Lower leg skin (tissue), 3 donors: ENCODE measurements at regions not wholly inside any gene's neighbourhood (a gene's known extent, or its start where the extent isn't known, plus 50 kb on each side); places are given as distances from the start of the nearest gene placed in this dataset.

Experiments
- CTCF ChIP-seq, 3 donors: fragments of 450-650 bp; IDR thresholded peaks; one replicate each; pipeline ENCODE4 v1.5.1; 2016; ENCODE audit warnings: antibody characterized with exemption in 3 of 3, mild to moderate bottlenecking in 3 of 3, moderate library complexity in 2 of 3
- POLR2A ChIP-seq, 2 donors: fragments of 450-650 bp; IDR thresholded peaks; one replicate each; pipeline ENCODE4 v1.6.1; 2016 to 2017; ENCODE audit warnings: antibody characterized with exemption in 2 of 2, mild to moderate bottlenecking in 1 of 2, moderate library complexity in 1 of 2

DNA sequence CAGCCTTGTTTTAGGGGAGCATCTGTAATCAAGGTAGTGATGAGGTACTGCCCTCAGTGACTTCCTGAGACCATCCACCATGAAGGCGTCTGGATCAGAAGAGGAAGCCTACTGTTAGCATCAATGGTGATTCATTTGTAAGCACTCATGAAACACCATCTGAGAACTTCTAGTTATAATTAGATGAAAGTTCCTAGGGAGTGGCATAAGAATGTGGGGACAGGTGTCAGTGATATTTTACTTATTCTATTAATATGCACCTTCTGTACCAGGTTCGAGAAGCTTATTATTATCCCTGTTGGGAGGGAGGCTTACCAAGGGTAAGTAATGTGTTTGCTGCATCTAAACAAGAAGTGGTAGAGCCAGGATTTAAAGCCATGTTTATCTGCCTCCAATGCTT is 295.8 kb upstream of the TBL1XR1 start:
- no peak for TF ChIP-seq POLR2A (IDR thresholded peaks at IDR 0.05)
- no peak for TF ChIP-seq CTCF (IDR thresholded peaks at IDR 0.05)
